Heart left ventricle (tissue), 13 donors: ENCODE measurements at regions not wholly inside any gene's neighbourhood (a gene's known extent, or its start where the extent isn't known, plus 50 kb on each side); places are given as distances from the start of the nearest gene placed in this dataset.

Experiments used
- CTCF ChIP-seq, 12 donors: fragments of 200-600 bp; sonication (generic) in 4 of 12; IDR thresholded peaks; one replicate each; pipeline versions ENCODE4 v1.5.0 to v1.8.0; 2018 to 2022; ENCODE audit warnings: antibody characterized with exemption in 12 of 12, mild to moderate bottlenecking in 5 of 12
- POLR2A ChIP-seq, 2 donors: fragments of 450-650 bp; IDR thresholded peaks; one replicate each; pipeline ENCODE4 v1.6.1; 2017; ENCODE audit warnings: antibody characterized with exemption in 2 of 2, mild to moderate bottlenecking in 2 of 2, moderate library complexity in 2 of 2
- donor health status: ischemic (EF 13 %, LVEDD 7.1; RV severe dilation, severe dysfunction).
- donor health status: DM: no; HTN: yes; CAD: no.
- donor health status: DM: no; HTN: no; CAD: no.
- donor health status: ischemic (EF 25% LVEDD 6.9; RV normal size, moderate dysfunction).
- donor health status: ischemic (EF 25% LVEDD 5.7; RV mildly dilated, moderate dysfunction).
- donor health status: ischemic (EF 35%, LVEDD 5.7; RV mildly dilated, moderate dysfunction).
- donor health status: nonischemic (EF 11% LVEDD 7.7; RV severe dilation, severe dysfunction).
- donor health status: DM: yes; HTN: yes; CAD: no.
- donor health status: PGD.
- donor health status: ischemic (EF 29% LVEDD 5.4; RV normal size, mild dysfunction).
- donor health status: nonischemic (EF 23%, LVEDD 6.1; RV moderate dilation, normal function).

- TF ChIP-seq POLR2A (IDR thresholded peaks at IDR 0.05) (no peak), CTCF (IDR thresholded peaks at IDR 0.05) (no peak)
Observed at GRCh38 chr20:16816192-16816591, 68.0 kb downstream of the OTOR start.
